ENCODE measurements at regions not wholly inside any gene's neighbourhood (a gene's known extent, or its start where the extent isn't known, plus 50 kb on each side); places are given as distances from the start of the nearest gene placed in this dataset.

DNA sequence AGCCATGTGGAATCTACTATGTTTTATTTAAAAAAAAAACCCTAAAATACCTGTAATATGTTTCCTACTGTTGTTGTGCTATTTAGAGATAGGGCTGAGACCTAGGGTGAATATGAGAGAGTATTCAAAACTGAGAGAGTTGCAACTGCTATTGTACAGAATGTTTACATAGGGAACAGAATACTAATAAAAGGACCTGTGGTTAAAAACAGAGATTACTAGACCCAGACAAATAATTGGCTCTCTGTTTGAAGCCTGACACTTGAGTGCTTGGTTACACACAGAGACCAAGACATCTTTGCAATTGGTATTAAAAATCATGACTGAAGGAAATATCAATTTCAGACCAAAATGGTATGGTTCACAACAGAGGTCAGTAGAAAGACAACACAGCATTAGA, 278.9 kb upstream of the GIMD1 start:
- DNase-seq (ENCODE audit: low read depth), result no peak
- H3K4me3 ChIP-seq (ENCODE audit: control insufficient read depth, low read depth, low read length), result no peak overlapping the region
- no peak for TF ChIP-seq CTCF (IDR thresholded peaks at IDR 0.05; ENCODE audit: control insufficient read depth, insufficient read depth, low read depth, low read length, missing control alignments)

DNA sequence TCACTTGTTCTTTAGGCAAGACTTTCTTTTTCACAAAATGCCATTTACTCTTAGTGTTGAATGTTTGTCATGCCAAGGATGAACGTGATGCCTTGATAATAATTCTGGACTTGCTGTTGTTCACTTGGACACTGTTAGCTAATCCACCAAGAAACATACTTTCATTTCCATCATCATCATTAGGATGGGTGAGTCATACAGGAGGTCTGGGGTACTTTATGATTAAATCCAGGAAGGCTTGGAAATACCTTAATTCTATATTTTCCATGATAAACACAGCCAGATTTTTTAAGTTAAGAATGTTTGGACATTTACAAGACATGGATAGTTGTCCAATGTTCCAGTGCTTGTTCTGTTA, 260.7 kb upstream of the GIMD1 start:
- H3K4me3 ChIP-seq (ENCODE audit: control insufficient read depth, low read depth, low read length), result no peak overlapping the region
- no peak for TF ChIP-seq CTCF (IDR thresholded peaks at IDR 0.05; ENCODE audit: control insufficient read depth, insufficient read depth, low read depth, low read length, missing control alignments)
- no peak for DNase-seq (ENCODE audit: low read depth)

DNA sequence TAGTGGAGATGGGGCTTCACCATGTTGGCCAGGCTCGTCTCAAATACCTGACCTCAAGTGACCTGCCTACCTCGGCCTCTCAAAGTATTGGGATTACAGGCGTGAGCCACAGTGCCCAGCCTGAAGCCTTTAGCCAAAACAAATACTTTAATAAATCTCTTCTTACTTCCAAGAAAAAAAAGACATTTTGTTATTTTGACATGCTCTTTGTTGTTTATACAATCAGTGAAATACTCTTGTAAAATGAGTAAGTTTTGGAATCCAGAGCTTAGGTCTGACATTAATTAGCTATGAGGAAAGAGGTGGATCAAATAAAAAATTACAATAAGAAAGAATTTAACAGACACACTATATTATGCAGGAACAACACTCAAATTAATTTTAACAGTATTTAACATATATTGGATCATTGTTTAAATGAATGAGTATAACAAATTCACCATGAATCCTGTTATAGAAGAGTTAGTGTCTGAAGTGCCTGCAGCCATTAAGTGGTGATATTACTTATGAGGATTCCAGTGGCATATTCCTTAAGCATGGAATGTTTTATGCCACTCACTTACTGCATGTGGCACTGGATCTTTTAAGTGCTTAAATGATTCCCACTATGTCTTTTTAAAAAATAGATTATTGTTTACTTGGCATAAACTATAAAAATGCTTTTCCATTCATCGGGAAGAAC, 260.1 kb upstream of the GIMD1 start:
- DNase-seq (ENCODE audit: low read depth), result no peak
- no peak overlapping the region for H3K4me3 ChIP-seq (ENCODE audit: control insufficient read depth, low read depth, low read length)
- TF ChIP-seq CTCF (IDR thresholded peaks at IDR 0.05; ENCODE audit: control insufficient read depth, insufficient read depth, low read depth, low read length, missing control alignments), result no peak

GRCh38 chr4:106627051-106627450, 258.5 kb upstream of the GIMD1 start:
- no peak for TF ChIP-seq CTCF (IDR thresholded peaks at IDR 0.05; ENCODE audit: control insufficient read depth, insufficient read depth, low read depth, low read length, missing control alignments)
- H3K4me3 ChIP-seq (ENCODE audit: control insufficient read depth, low read depth, low read length), result no peak overlapping the region
- no peak for DNase-seq (ENCODE audit: low read depth)

GRCh38 chr4:106624671-106625070, 256.1 kb upstream of the GIMD1 start:
- no peak overlapping the region for H3K4me3 ChIP-seq (ENCODE audit: control insufficient read depth, low read depth, low read length)
- DNase-seq (ENCODE audit: low read depth), result no peak
- no peak for TF ChIP-seq CTCF (IDR thresholded peaks at IDR 0.05; ENCODE audit: control insufficient read depth, insufficient read depth, low read depth, low read length, missing control alignments)

DNA sequence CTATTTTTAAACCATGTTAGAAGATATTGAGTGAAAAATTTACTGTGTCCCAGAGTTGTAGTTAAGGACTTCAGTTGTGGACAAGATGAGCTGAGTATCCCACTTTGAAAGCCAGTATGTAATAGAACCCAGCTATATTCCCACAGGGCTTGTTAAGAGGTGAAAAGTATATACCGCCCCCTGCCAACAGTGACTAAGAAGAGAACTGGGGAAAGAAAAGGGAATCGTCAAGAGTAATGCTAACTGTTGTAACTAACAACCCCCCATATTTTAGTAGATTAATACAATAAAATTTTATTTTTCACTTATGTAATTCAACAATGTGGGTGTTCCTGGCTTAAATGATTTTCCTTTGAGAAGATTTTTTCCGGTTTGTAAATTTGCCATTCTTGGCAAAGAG, 250.4 kb upstream of the GIMD1 start:
- no peak for DNase-seq (ENCODE audit: low read depth)
- TF ChIP-seq CTCF (IDR thresholded peaks at IDR 0.05; ENCODE audit: control insufficient read depth, insufficient read depth, low read depth, low read length, missing control alignments), result no peak
- H3K4me3 ChIP-seq (ENCODE audit: control insufficient read depth, low read depth, low read length), result no peak overlapping the region

- no peak for DNase-seq (ENCODE audit: low read depth)
- no peak overlapping the region for H3K4me3 ChIP-seq (ENCODE audit: control insufficient read depth, low read depth, low read length)
- TF ChIP-seq CTCF (IDR thresholded peaks at IDR 0.05; ENCODE audit: control insufficient read depth, insufficient read depth, low read depth, low read length, missing control alignments), result no peak
Measured at GRCh38 chr4:106615961-106616360, 247.4 kb upstream of the GIMD1 start.
